GM18858 (cell line): ENCODE measurements at regions not wholly inside any gene's neighbourhood (a gene's known extent, or its start where the extent isn't known, plus 50 kb on each side); places are given as distances from the start of the nearest gene placed in this dataset.

ENCODE experiments used
- ATAC-seq: cut with Tn5 transposase; IDR thresholded peaks from one replicate; pipeline ENCODE4 v1.9.1; 2021; ENCODE audit not compliant: unreplicated experiment

GRCh38 chr7:46355331-46355730 is 434.3 kb upstream of the IGFBP3 start:
- ATAC-seq, result no peak

GRCh38 chr7:46352004-46352954 is 431.2 kb upstream of the IGFBP3 start:
- no peak for ATAC-seq

GRCh38 chr7:46349490-46349889 is 428.4 kb upstream of the IGFBP3 start:
- ATAC-seq, result no peak

- ATAC-seq, result no peak
These were observed 423.5 kb upstream of the IGFBP3 start for GRCh38 chr7:46344533-46344932.

GRCh38 chr7:46343802-46344201 is 422.7 kb upstream of the IGFBP3 start:
- no peak for ATAC-seq

GRCh38 chr7:46322937-46323336 is 401.9 kb upstream of the IGFBP3 start:
- no peak for ATAC-seq

GRCh38 chr7:46321556-46322205 is 400.6 kb upstream of the IGFBP3 start:
- no peak for ATAC-seq

GRCh38 chr7:46320956-46321355 is 399.9 kb upstream of the IGFBP3 start:
- no peak for ATAC-seq

- ATAC-seq, result no peak
These were observed 398.8 kb upstream of the IGFBP3 start for GRCh38 chr7:46319841-46320240.

- no peak for ATAC-seq
These were observed 397.2 kb upstream of the IGFBP3 start for GRCh38 chr7:46318276-46318675.

- ATAC-seq, result no peak
These were observed 396.2 kb upstream of the IGFBP3 start for GRCh38 chr7:46317256-46317655.

- no peak for ATAC-seq
These were observed 394.8 kb upstream of the IGFBP3 start for GRCh38 chr7:46315891-46316290.

- no peak for ATAC-seq
These were observed 380.6 kb upstream of the IGFBP3 start for GRCh38 chr7:46301677-46302076.

- ATAC-seq, result no peak
These were observed 376.4 kb upstream of the IGFBP3 start for GRCh38 chr7:46297515-46297914.

- ATAC-seq, result no peak
These were observed 375.5 kb upstream of the IGFBP3 start for GRCh38 chr7:46296526-46296925.

GRCh38 chr7:46294381-46294780 is 373.3 kb upstream of the IGFBP3 start:
- ATAC-seq, result no peak

GRCh38 chr7:46292741-46293140 is 371.7 kb upstream of the IGFBP3 start:
- no peak for ATAC-seq

- peak; percentile 49 for ATAC-seq
These were observed 370.6 kb upstream of the IGFBP3 start for GRCh38 chr7:46291601-46292150.

GRCh38 chr7:46291050-46291438 is 370.0 kb upstream of the IGFBP3 start:
- ATAC-seq, result peak; percentile 70

GRCh38 chr7:46290374-46291049 is 369.4 kb upstream of the IGFBP3 start:
- ATAC-seq, result peak; percentile 11

- ATAC-seq, result no peak
These were observed 367.8 kb upstream of the IGFBP3 start for GRCh38 chr7:46288861-46289260.
